PFSK-1 (cell line): ENCODE measurements at regions not wholly inside any gene's neighbourhood (a gene's known extent, or its start where the extent isn't known, plus 50 kb on each side); places are given as distances from the start of the nearest gene placed in this dataset.

Experiments
- FOXP2 ChIP-seq: optimal IDR thresholded peaks from 2 replicates; pipeline ENCODE3; 2011; ENCODE audit warnings: borderline replicate concordance, control low read depth, inconsistent platforms; ENCODE audit not compliant: insufficient read depth; ENCODE audit errors: extremely low read length, extremely low read depth
- POLR2AphosphoS5 ChIP-seq: IDR thresholded peaks from 2 replicates; pipeline ENCODE4 v1.6.1; 2012; ENCODE audit warnings: low read depth, mild to moderate bottlenecking, control low read depth, low read length, moderate library complexity
- SIN3A ChIP-seq: IDR thresholded peaks from 2 replicates; pipeline ENCODE4 v1.6.1; 2012; ENCODE audit warnings: mild to moderate bottlenecking, low read length, moderate library complexity, borderline replicate concordance; ENCODE audit not compliant: insufficient read depth
- TAF1 ChIP-seq: IDR thresholded peaks from 2 replicates; pipeline ENCODE4 v1.6.1; 2012; ENCODE audit warnings: low read length, control low read depth, borderline replicate concordance; ENCODE audit not compliant: insufficient read depth
- TF ChIP-seq, protein P1 (sequence below), 2 experiments: IDR thresholded peaks; 2 replicates each; pipeline versions ENCODE4 v1.6.1 to v1.8.0; 2011 to 2012; ENCODE audit warnings: low read depth in 2 of 2, low read length in 2 of 2, control low read depth in 1 of 2, inconsistent platforms in 1 of 2, mild to moderate bottlenecking in 1 of 2, moderate library complexity in 1 of 2; ENCODE audit not compliant: insufficient read depth in 1 of 2

DNA sequence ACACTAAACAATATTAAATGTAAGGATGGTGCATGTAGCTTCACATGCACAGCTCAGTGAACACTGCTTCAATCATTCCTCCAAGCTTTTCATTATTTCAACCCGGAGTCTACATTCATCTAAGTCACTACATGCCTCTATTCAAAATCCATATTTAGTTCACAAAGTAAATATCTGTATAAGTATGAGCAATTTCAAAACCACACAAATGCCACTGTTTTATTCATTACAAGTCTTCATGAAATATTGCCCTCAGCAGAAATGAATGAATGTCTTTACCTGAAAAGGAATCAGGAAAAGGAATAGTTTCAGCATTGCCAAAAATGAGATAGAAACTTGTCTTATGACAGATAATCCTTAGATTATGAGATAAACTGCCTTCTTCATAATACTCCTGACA is 149.4 kb downstream of the SLC38A4 start:
- TF ChIP-seq FOXP2 (no peak), TAF1 (no peak), SIN3A (no peak), POLR2AphosphoS5 (no peak)
- TF ChIP-seq, protein P1, sequence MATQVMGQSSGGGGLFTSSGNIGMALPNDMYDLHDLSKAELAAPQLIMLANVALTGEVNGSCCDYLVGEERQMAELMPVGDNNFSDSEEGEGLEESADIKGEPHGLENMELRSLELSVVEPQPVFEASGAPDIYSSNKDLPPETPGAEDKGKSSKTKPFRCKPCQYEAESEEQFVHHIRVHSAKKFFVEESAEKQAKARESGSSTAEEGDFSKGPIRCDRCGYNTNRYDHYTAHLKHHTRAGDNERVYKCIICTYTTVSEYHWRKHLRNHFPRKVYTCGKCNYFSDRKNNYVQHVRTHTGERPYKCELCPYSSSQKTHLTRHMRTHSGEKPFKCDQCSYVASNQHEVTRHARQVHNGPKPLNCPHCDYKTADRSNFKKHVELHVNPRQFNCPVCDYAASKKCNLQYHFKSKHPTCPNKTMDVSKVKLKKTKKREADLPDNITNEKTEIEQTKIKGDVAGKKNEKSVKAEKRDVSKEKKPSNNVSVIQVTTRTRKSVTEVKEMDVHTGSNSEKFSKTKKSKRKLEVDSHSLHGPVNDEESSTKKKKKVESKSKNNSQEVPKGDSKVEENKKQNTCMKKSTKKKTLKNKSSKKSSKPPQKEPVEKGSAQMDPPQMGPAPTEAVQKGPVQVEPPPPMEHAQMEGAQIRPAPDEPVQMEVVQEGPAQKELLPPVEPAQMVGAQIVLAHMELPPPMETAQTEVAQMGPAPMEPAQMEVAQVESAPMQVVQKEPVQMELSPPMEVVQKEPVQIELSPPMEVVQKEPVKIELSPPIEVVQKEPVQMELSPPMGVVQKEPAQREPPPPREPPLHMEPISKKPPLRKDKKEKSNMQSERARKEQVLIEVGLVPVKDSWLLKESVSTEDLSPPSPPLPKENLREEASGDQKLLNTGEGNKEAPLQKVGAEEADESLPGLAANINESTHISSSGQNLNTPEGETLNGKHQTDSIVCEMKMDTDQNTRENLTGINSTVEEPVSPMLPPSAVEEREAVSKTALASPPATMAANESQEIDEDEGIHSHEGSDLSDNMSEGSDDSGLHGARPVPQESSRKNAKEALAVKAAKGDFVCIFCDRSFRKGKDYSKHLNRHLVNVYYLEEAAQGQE (IDR thresholded peaks at IDR 0.05; ENCODE audit: insufficient read depth in 1 of 2, low read depth in 2 of 2, low read length in 2 of 2) = no peak
